ENCODE measurements at regions not wholly inside any gene's neighbourhood (a gene's known extent, or its start where the extent isn't known, plus 50 kb on each side); places are given as distances from the start of the nearest gene placed in this dataset.

DNA sequence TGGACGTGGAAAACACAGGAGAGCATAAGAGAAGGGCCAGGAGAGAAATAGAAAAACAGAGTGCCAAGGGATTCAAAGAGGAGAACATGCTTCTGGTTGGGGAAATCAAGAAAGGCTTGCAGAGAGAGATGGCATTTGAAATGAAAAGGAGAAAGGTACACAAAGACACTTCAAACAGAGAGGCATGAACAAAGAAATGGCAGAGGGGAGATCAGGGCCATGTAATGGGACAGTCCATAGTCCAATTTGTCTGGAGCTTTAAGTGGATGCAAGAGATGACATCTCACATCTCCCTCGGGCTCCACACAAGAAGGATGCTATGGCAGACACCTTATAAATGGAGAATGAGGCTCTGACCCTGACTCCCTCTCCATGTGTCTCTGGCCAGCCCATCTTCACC lies 331.1 kb downstream of the MLLT3 start:
- Histone ChIP-seq H3K9ac (ENCODE audit: low read length) (no peak overlapping the region), H3K27me3 (ENCODE audit: control insufficient read depth in 1 of 2, insufficient read depth in 2 of 2, low read length in 2 of 2) (no peaks in the 10 kb centered on the region), H3K27ac (ENCODE audit: low read depth, low read length) (no peak overlapping the region)

DNA sequence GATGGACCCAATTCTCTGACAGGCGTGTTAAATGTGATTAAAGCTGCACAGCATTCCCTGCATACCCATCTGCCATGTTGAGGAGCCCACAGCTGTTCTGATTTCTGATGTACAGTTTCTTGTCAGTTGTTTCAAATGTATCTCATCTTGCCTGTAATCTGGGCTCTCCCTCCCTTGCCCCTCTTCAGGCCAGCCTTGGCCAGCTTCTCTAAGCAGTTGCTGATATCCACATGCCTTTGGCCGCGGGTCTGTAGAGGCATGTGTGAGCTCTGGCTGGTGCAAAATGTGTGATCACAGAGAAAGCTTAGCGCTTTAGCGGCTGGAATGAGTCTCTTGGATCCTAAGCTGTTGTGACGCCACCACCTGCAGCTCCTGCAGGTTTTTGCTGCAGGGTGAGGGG lies 332.0 kb downstream of the MLLT3 start:
- Histone ChIP-seq H3K9ac (ENCODE audit: low read length) (no peak overlapping the region), H3K9me3 (ENCODE audit: low read length) (no peaks in the 10 kb centered on the region), H3K36me3 (ENCODE audit: insufficient read depth, low read length) (no peaks in the 10 kb centered on the region), H3K27me3 (ENCODE audit: control insufficient read depth in 1 of 2, insufficient read depth in 2 of 2, low read length in 2 of 2) (no peaks in the 10 kb centered on the region), H3K4me1 (ENCODE audit: insufficient read depth, low read length) (peaks cover 14% of the 10 kb centered on the region), H3K27ac (ENCODE audit: low read depth, low read length) (no peak overlapping the region), H3K4me3 (ENCODE audit: low read depth in 1 of 2, low read length in 2 of 2) (no peak overlapping the region)

More for the DNA sequence above, 331.1 kb downstream of the MLLT3 start:
- H3K36me3 ChIP-seq (ENCODE audit: insufficient read depth, low read length): no peaks in the 10 kb centered on the region
- peaks cover 14% of the 10 kb centered on the region for H3K4me1 ChIP-seq (ENCODE audit: insufficient read depth, low read length)
- no peaks in the 10 kb centered on the region for H3K9me3 ChIP-seq (ENCODE audit: low read length)
- H3K4me3 ChIP-seq (ENCODE audit: low read depth in 1 of 2, low read length in 2 of 2): no peak overlapping the region

- Histone ChIP-seq H3K27ac (ENCODE audit: low read depth, low read length) (no peak overlapping the region), H3K9ac (ENCODE audit: low read length) (no peak overlapping the region), H3K4me1 (ENCODE audit: insufficient read depth, low read length) (peaks cover 14% of the 10 kb centered on the region), H3K9me3 (ENCODE audit: low read length) (no peaks in the 10 kb centered on the region), H3K36me3 (ENCODE audit: insufficient read depth, low read length) (no peaks in the 10 kb centered on the region), H3K27me3 (ENCODE audit: control insufficient read depth in 1 of 2, insufficient read depth in 2 of 2, low read length in 2 of 2) (no peaks in the 10 kb centered on the region), H3K4me3 (ENCODE audit: low read depth in 1 of 2, low read length in 2 of 2) (no peak overlapping the region)
Observed at GRCh38 chr9:20289423-20290010, 332.8 kb downstream of the MLLT3 start.

DNA sequence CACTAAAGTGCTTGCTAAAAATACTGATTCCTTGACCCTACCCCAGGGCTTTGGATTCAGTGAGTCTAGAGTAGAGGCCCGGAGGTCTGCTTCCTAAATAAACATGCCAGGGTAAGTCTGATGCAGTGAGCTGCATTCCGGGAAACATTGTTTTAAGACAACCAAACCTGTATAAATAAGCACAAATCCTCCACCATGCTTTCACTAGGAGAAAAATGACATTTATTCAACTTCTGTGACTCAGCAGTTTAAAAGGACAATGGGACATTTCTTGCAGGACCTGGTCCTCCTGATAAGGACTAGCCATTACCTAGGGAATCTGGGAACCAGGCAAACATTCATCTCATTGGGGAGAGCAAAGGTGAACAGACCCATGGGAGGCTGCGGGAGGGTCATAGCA lies 335.3 kb downstream of the MLLT3 start:
- no peak overlapping the region for H3K4me3 ChIP-seq (ENCODE audit: low read depth in 1 of 2, low read length in 2 of 2)
- H3K36me3 ChIP-seq (ENCODE audit: insufficient read depth, low read length): no peaks in the 10 kb centered on the region
- H3K27ac ChIP-seq (ENCODE audit: low read depth, low read length): no peak overlapping the region
- no peak overlapping the region for H3K9ac ChIP-seq (ENCODE audit: low read length)
- peaks cover 14% of the 10 kb centered on the region for H3K4me1 ChIP-seq (ENCODE audit: insufficient read depth, low read length)
- no peaks in the 10 kb centered on the region for H3K9me3 ChIP-seq (ENCODE audit: low read length)
- H3K27me3 ChIP-seq (ENCODE audit: control insufficient read depth in 1 of 2, insufficient read depth in 2 of 2, low read length in 2 of 2): no peaks in the 10 kb centered on the region

DNA sequence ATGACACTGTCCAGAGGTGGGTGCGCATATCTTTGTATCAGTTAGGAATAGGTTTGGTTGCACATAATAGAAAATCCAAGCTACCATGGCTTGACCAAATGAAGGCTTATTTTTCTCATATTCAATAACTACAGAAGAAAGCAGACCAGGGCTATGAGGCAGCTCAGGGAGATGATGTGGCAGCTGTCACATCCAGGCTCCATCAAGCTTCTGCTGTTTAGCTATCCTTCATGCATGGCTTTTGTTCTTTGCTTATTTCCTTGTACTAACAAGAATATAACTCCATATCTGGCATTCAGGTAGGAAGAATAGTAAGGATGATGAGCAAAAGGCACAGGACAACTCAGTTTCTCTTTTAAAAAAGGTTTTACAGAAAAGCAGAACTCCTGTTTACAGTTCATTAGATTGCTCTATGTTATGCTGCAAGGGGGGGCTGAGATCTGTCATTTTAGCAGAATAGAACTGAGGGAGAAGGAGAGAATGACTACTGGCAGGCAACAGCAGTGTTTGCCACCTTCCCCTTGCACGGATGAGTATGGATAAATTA lies 336.1 kb downstream of the MLLT3 start:
- Histone ChIP-seq H3K27me3 (ENCODE audit: control insufficient read depth in 1 of 2, insufficient read depth in 2 of 2, low read length in 2 of 2) (no peaks in the 10 kb centered on the region), H3K9me3 (ENCODE audit: low read length) (no peaks in the 10 kb centered on the region), H3K9ac (ENCODE audit: low read length) (no peak overlapping the region), H3K4me1 (ENCODE audit: insufficient read depth, low read length) (peaks cover 14% of the 10 kb centered on the region), H3K36me3 (ENCODE audit: insufficient read depth, low read length) (no peaks in the 10 kb centered on the region), H3K4me3 (ENCODE audit: low read depth in 1 of 2, low read length in 2 of 2) (no peak overlapping the region), H3K27ac (ENCODE audit: low read depth, low read length) (no peak overlapping the region)

DNA sequence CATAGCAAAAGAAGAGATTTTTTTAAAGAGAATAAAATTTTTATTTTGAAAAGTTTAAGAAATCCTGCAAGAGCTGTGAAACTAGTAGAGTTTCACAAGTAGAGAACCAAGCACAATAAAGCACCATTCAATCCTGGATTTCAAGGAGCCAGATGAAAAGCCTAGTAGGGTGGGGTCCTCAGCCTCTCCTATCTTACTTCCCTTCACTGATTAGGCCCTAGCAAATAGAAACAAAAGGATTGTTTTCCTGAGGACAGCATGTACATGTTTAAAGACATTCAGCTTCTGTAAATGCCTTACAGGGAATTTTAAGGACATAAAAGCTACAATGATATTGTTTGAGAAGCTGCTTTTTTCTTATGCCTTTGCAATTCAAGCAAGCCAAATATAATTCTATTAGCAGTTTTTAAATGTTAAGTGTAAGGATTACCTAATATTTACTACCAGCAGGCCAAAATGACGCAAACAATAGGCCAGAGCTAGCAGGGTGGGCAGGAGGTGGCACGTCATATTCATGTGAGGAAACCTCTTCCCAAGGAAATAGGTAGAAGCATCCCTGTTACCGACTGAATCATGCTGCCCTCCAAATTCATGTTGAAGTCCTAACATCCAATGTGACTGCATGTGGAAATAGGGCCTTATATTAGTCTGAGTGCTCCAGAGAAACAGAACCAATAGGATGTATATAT lies 337.6 kb downstream of the MLLT3 start:
- Histone ChIP-seq H3K36me3 (ENCODE audit: insufficient read depth, low read length) (no peaks in the 10 kb centered on the region), H3K4me1 (ENCODE audit: insufficient read depth, low read length) (peaks cover 5% of the 10 kb centered on the region), H3K4me3 (ENCODE audit: low read depth in 1 of 2, low read length in 2 of 2) (no peak overlapping the region), H3K9me3 (ENCODE audit: low read length) (no peaks in the 10 kb centered on the region), H3K27ac (ENCODE audit: low read depth, low read length) (no peak overlapping the region), H3K27me3 (ENCODE audit: control insufficient read depth in 1 of 2, insufficient read depth in 2 of 2, low read length in 2 of 2) (no peaks in the 10 kb centered on the region), H3K9ac (ENCODE audit: low read length) (no peak overlapping the region)

- H3K27me3 ChIP-seq (ENCODE audit: control insufficient read depth in 1 of 2, insufficient read depth in 2 of 2, low read length in 2 of 2): no peaks in the 10 kb centered on the region
- H3K4me1 ChIP-seq (ENCODE audit: insufficient read depth, low read length): no peaks in the 10 kb centered on the region
- H3K9ac ChIP-seq (ENCODE audit: low read length): no peak overlapping the region
- no peaks in the 10 kb centered on the region for H3K36me3 ChIP-seq (ENCODE audit: insufficient read depth, low read length)
- no peaks in the 10 kb centered on the region for H3K9me3 ChIP-seq (ENCODE audit: low read length)
- H3K27ac ChIP-seq (ENCODE audit: low read depth, low read length): no peak overlapping the region
- H3K4me3 ChIP-seq (ENCODE audit: low read depth in 1 of 2, low read length in 2 of 2): no peak overlapping the region
Observed at GRCh38 chr9:20280330-20280729, 342.0 kb downstream of the MLLT3 start.

DNA sequence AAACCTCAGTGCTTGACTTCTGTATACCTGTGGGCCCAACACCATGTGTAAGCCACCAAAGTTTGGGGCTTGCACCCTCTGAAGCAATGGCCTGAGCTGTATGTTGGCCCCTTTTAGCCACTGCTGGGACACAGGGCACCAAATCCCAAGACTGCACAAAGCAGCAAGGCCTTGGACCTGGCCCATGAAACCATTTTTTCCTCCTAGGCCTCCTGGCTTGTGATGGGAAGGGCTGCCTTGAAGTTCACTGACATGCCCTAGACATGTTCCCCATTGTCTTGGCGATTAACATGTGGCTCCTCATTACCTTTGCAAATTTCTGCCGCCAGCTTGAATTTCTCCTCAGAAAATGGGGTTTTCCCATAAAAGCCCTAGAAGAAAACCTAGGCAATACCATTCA lies 345.5 kb downstream of the MLLT3 start:
- Histone ChIP-seq H3K4me3 (ENCODE audit: low read depth in 1 of 2, low read length in 2 of 2) (no peak overlapping the region), H3K36me3 (ENCODE audit: insufficient read depth, low read length) (no peaks in the 10 kb centered on the region), H3K9ac (ENCODE audit: low read length) (no peak overlapping the region), H3K9me3 (ENCODE audit: low read length) (no peaks in the 10 kb centered on the region), H3K27me3 (ENCODE audit: control insufficient read depth in 1 of 2, insufficient read depth in 2 of 2, low read length in 2 of 2) (no peaks in the 10 kb centered on the region), H3K4me1 (ENCODE audit: insufficient read depth, low read length) (no peaks in the 10 kb centered on the region), H3K27ac (ENCODE audit: low read depth, low read length) (no peak overlapping the region)

DNA sequence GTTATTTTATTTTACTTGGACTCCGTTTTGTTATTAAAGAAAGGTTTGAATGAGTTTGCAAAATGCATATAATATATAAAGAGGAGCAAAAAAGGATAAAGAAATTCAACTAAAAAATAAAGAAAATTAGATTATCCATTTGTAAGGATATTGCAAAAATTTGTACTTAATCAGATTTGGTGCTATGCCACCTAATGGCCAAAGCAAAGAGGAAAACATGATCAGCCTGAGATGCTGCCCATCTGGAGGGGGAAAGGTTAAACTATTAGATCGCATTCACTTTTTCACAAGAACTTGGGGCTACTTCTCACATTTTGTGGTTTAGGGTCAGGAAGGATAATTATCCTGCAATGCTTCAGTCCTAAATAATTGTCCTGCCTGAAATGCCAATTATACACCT lies 350.6 kb downstream of the MLLT3 start:
- Histone ChIP-seq H3K4me1 (ENCODE audit: insufficient read depth, low read length) (no peaks in the 10 kb centered on the region), H3K36me3 (ENCODE audit: insufficient read depth, low read length) (no peaks in the 10 kb centered on the region), H3K4me3 (ENCODE audit: low read depth in 1 of 2, low read length in 2 of 2) (no peak overlapping the region), H3K9me3 (ENCODE audit: low read length) (no peaks in the 10 kb centered on the region), H3K27ac (ENCODE audit: low read depth, low read length) (no peak overlapping the region), H3K27me3 (ENCODE audit: control insufficient read depth in 1 of 2, insufficient read depth in 2 of 2, low read length in 2 of 2) (no peaks in the 10 kb centered on the region), H3K9ac (ENCODE audit: low read length) (no peak overlapping the region)

GRCh38 chr9:20271096-20271495 lies 351.2 kb downstream of the MLLT3 start:
- Histone ChIP-seq H3K9me3 (ENCODE audit: low read length) (no peaks in the 10 kb centered on the region), H3K27me3 (ENCODE audit: control insufficient read depth in 1 of 2, insufficient read depth in 2 of 2, low read length in 2 of 2) (no peaks in the 10 kb centered on the region), H3K4me1 (ENCODE audit: insufficient read depth, low read length) (no peaks in the 10 kb centered on the region), H3K9ac (ENCODE audit: low read length) (no peak overlapping the region), H3K36me3 (ENCODE audit: insufficient read depth, low read length) (no peaks in the 10 kb centered on the region), H3K4me3 (ENCODE audit: low read depth in 1 of 2, low read length in 2 of 2) (no peak overlapping the region), H3K27ac (ENCODE audit: low read depth, low read length) (no peak overlapping the region)

- no peaks in the 10 kb centered on the region for H3K4me1 ChIP-seq (ENCODE audit: insufficient read depth, low read length)
- no peaks in the 10 kb centered on the region for H3K9me3 ChIP-seq (ENCODE audit: low read length)
Observed at GRCh38 chr9:20270161-20270560, 352.1 kb downstream of the MLLT3 start.

DNA sequence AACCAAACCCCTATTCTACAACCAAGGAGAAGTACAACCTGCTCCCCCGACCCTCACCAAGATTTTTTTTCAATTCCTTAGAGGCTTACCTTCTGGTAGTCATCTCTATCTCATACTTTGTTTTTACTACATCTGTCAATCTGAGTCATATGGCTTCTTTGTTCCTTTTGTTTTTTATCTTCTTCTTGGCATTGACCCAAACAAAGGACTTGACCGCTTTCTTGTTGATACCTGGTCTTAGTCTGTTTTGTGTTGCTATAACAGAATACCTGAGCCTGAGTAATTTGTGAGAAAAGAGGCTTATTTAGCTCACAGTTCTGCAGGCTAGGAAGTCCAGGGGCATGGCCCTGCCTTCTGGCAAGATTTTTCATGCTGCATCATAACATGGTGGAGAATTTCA lies 352.7 kb downstream of the MLLT3 start:
- Histone ChIP-seq H3K4me1 (ENCODE audit: insufficient read depth, low read length) (no peaks in the 10 kb centered on the region), H3K4me3 (ENCODE audit: low read depth in 1 of 2, low read length in 2 of 2) (no peak overlapping the region), H3K9me3 (ENCODE audit: low read length) (no peaks in the 10 kb centered on the region), H3K9ac (ENCODE audit: low read length) (no peak overlapping the region), H3K36me3 (ENCODE audit: insufficient read depth, low read length) (no peaks in the 10 kb centered on the region), H3K27ac (ENCODE audit: low read depth, low read length) (no peak overlapping the region), H3K27me3 (ENCODE audit: control insufficient read depth in 1 of 2, insufficient read depth in 2 of 2, low read length in 2 of 2) (no peaks in the 10 kb centered on the region)

More at GRCh38 chr9:20270161-20270560, 352.1 kb downstream of the MLLT3 start:
- H3K27ac ChIP-seq (ENCODE audit: low read depth, low read length): no peak overlapping the region
- no peaks in the 10 kb centered on the region for H3K27me3 ChIP-seq (ENCODE audit: control insufficient read depth in 1 of 2, insufficient read depth in 2 of 2, low read length in 2 of 2)
- H3K4me3 ChIP-seq (ENCODE audit: low read depth in 1 of 2, low read length in 2 of 2): no peak overlapping the region
- no peaks in the 10 kb centered on the region for H3K36me3 ChIP-seq (ENCODE audit: insufficient read depth, low read length)
- no peak overlapping the region for H3K9ac ChIP-seq (ENCODE audit: low read length)
